Neural cell (in vitro differentiated cells): ENCODE measurements at regions not wholly inside any gene's neighbourhood (a gene's known extent, or its start where the extent isn't known, plus 50 kb on each side); places are given as distances from the start of the nearest gene placed in this dataset.

Experiments
- H2AFZ ChIP-seq: fragments of 200-600, 300-800 bp; sonication (generic), shearing (Covaris generic); 2 replicates; pipeline ENCODE4 v1.6.0; 2014; ENCODE audit warnings: low read depth, mild to moderate bottlenecking, antibody characterized with exemption, low read length, moderate library complexity
- H3F3A ChIP-seq: fragments of 200-600 bp; shearing (Covaris generic); 2 replicates; pipeline ENCODE4 v1.6.1; 2016; ENCODE audit warnings: mild to moderate bottlenecking, moderate library complexity, mixed read lengths, antibody characterized with exemption, low read length; ENCODE audit not compliant: insufficient read depth, poor library complexity, severe bottlenecking
- H3K27ac ChIP-seq: fragments of 200-600, 300-800 bp; sonication (generic), shearing (Covaris generic); 2 replicates; pipeline ENCODE4 v1.5.1; 2014; ENCODE audit warnings: mild to moderate bottlenecking, low read length, moderate library complexity
- H3K27me3 ChIP-seq: fragments of 300-800, 200-600 bp; sonication (generic), shearing (Covaris generic); 2 replicates; pipeline ENCODE4 v1.6.0; 2014; ENCODE audit warnings: mild to moderate bottlenecking, low read depth, low read length, moderate library complexity; ENCODE audit not compliant: insufficient read depth
- H3K36me3 ChIP-seq: fragments of 300-800, 200-600 bp; sonication (generic), shearing (Covaris generic); 2 replicates; pipeline ENCODE4 v1.5.1; 2014; ENCODE audit warnings: mild to moderate bottlenecking, antibody characterized with exemption, low read length, moderate library complexity; ENCODE audit not compliant: insufficient read depth
- H3K4me2 ChIP-seq: fragments of 300-800, 200-600 bp; sonication (generic), shearing (Covaris generic); 2 replicates; pipeline ENCODE4 v1.6.0; 2014; ENCODE audit warnings: mild to moderate bottlenecking, low read length
- H3K4me3 ChIP-seq: fragments of 300-800, 200-600 bp; sonication (generic), shearing (Covaris generic); 2 replicates; pipeline ENCODE4 v1.5.1; 2014; ENCODE audit warnings: mild to moderate bottlenecking, low read length, moderate library complexity
- H3K79me2 ChIP-seq: fragments of 200-600 bp; shearing (Covaris generic); replicated peaks from 2 replicates; pipeline ENCODE4 v1.6.0; 2014; ENCODE audit warnings: mild to moderate bottlenecking, low read length, moderate library complexity; ENCODE audit not compliant: insufficient read depth
- H3K9ac ChIP-seq: fragments of 300-800, 200-600 bp; sonication (generic), shearing (Covaris generic); 2 replicates; pipeline ENCODE4 v1.6.1; 2016; ENCODE audit warnings: mild to moderate bottlenecking, low read length, mixed read lengths
- H3K9me2 ChIP-seq: fragments of 200-600 bp; shearing (Covaris generic); 2 replicates; pipeline ENCODE4 v1.6.1; 2016; ENCODE audit warnings: mild to moderate bottlenecking, low read length, mixed read lengths; ENCODE audit not compliant: insufficient read depth
- H3K9me3 ChIP-seq: fragments of 200-600, 300-800 bp; sonication (generic), shearing (Covaris generic); 2 replicates; pipeline ENCODE4 v1.6.1; 2016; ENCODE audit warnings: mild to moderate bottlenecking, mixed run types, low read length, moderate library complexity, mixed read lengths
- H4K20me1 ChIP-seq: fragments of 200-600 bp; shearing (Covaris generic); 2 replicates; pipeline ENCODE4 v1.6.1; 2016; ENCODE audit warnings: mild to moderate bottlenecking, mixed run types; ENCODE audit not compliant: insufficient read depth
- CTCF ChIP-seq: fragments of 450-650 bp; IDR thresholded peaks from 2 replicates; pipeline ENCODE4 v1.5.1; 2014; ENCODE audit warnings: antibody characterized with exemption, mild to moderate bottlenecking, moderate library complexity; ENCODE audit not compliant: poor library complexity, severe bottlenecking
- EP300 ChIP-seq: fragments of 450-650 bp; conservative IDR thresholded peaks from 2 replicates; pipeline ENCODE4 v1.6.1; 2014; ENCODE audit warnings: antibody characterized with exemption, mild to moderate bottlenecking, moderate library complexity; ENCODE audit not compliant: poor library complexity, severe bottlenecking
- EZH2 ChIP-seq: fragments of 200-600, 300-800 bp; shearing (Covaris generic), sonication (generic); IDR thresholded peaks from 2 replicates; pipeline ENCODE4 v1.6.1; 2014; ENCODE audit warnings: antibody characterized with exemption, low read length, borderline replicate concordance, mild to moderate bottlenecking; ENCODE audit not compliant: insufficient read depth, poor library complexity, severe bottlenecking
- MXI1 ChIP-seq: fragments of 450-650 bp; conservative IDR thresholded peaks from 2 replicates; pipeline ENCODE4 v1.6.1; 2014; ENCODE audit warnings: antibody characterized with exemption, mild to moderate bottlenecking; ENCODE audit not compliant: poor library complexity, severe bottlenecking
- POLR2AphosphoS5 ChIP-seq: IDR thresholded peaks from 2 replicates; pipeline ENCODE4 v1.6.1; 2012
- RAD21 ChIP-seq: fragments of 450-650 bp; conservative IDR thresholded peaks from 2 replicates; pipeline ENCODE4 v1.6.1; 2014; ENCODE audit warnings: antibody characterized with exemption, mild to moderate bottlenecking, moderate library complexity
- REST ChIP-seq: IDR thresholded peaks from 2 replicates; pipeline ENCODE4 v1.6.1; 2012; ENCODE audit warnings: borderline replicate concordance
- SMC3 ChIP-seq: fragments of 450-650 bp; conservative IDR thresholded peaks from 2 replicates; pipeline ENCODE4 v1.6.1; 2014; ENCODE audit warnings: antibody characterized with exemption, mild to moderate bottlenecking, moderate library complexity; ENCODE audit not compliant: poor library complexity
- TAF1 ChIP-seq: IDR thresholded peaks from 2 replicates; pipeline ENCODE4 v1.6.1; 2012; ENCODE audit warnings: low read depth

GRCh38 chr18:56353663-56354260, 284.6 kb downstream of the TXNL1 start:
- Histone ChIP-seq H3K4me3 (no peak overlapping the region), H3K4me2 (no peak overlapping the region), H3K9me2 (no peaks in the 10 kb centered on the region), H3K9me3 (no peaks in the 10 kb centered on the region), H3F3A (no peaks in the 10 kb centered on the region), H3K79me2 (no peaks in the 10 kb centered on the region), H3K9ac (no peak overlapping the region), H4K20me1 (no peaks in the 10 kb centered on the region), H3K27ac (no peak overlapping the region), H3K36me3 (no peaks in the 10 kb centered on the region), H3K27me3 (no peaks in the 10 kb centered on the region), H2AFZ (no peak overlapping the region)
- TF ChIP-seq REST: no peak
- TF ChIP-seq TAF1: no peak
- no peak for TF ChIP-seq POLR2AphosphoS5
- no peak for TF ChIP-seq CTCF
- no peak for TF ChIP-seq RAD21
- no peak for TF ChIP-seq EP300
- TF ChIP-seq EZH2: no peak
- no peak for TF ChIP-seq MXI1
- no peak for TF ChIP-seq SMC3

- TF ChIP-seq TAF1 (no peak), EP300 (no peak), POLR2AphosphoS5 (no peak), RAD21 (no peak), SMC3 (no peak), REST (no peak), EZH2 (no peak), CTCF (no peak), MXI1 (no peak)
- Histone ChIP-seq H3F3A (no peaks in the 10 kb centered on the region), H3K27me3 (no peaks in the 10 kb centered on the region), H3K9me3 (no peaks in the 10 kb centered on the region), H3K4me3 (no peak overlapping the region), H4K20me1 (no peaks in the 10 kb centered on the region), H3K27ac (no peak overlapping the region), H3K36me3 (no peaks in the 10 kb centered on the region), H3K9me2 (no peaks in the 10 kb centered on the region), H3K79me2 (no peaks in the 10 kb centered on the region), H3K9ac (no peak overlapping the region), H2AFZ (no peak overlapping the region), H3K4me2 (no peak overlapping the region)
Observed at GRCh38 chr18:56351911-56352500, 286.4 kb downstream of the TXNL1 start.
